ENCODE measurements at regions not wholly inside any gene's neighbourhood (a gene's known extent, or its start where the extent isn't known, plus 50 kb on each side); places are given as distances from the start of the nearest gene placed in this dataset.

- intact Hi-C loops (cut with DNase I), result no loop called here
- DNase-seq, result no peak
Measured at GRCh38 chr1:232454227-232454886, 175.6 kb downstream of the SIPA1L2 start.

DNA sequence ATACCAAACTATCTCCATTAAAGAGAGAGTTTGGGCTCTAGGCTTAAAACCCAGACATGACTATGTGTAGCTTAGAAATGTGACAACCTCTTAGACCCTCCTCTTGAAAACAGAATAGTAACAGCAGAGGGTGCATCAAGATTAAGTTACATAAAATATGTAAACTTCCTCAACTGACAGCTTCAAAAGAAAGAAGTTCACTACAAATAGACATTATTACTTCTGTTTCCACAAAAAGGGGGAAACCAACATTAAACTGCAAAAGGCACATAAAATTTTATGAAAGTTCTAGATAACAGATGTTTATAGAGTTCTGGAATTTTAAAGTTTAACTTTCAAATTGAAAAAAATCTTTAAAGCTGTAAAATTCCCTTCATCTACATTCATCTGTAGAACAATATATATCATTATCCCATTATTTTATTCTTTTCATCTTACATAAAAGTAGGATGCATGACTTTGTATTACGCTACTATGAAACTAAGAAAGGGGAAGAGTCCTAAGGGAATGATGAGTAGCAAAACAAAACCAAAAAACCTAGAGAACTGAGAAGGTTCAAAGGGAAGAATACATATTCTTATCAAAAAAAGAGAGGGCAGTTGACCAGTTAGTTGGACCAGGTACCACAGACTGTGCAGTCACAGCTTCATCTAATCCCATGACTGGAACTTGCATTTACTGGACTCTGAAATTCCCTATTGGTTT is 177.0 kb downstream of the SIPA1L2 start:
- intact Hi-C loops (cut with DNase I), result no loop called here
- no peak for DNase-seq

GRCh38 chr1:232452117-232452516 is 177.8 kb downstream of the SIPA1L2 start:
- no peak for DNase-seq
- intact Hi-C loops (cut with DNase I), result no loop called here

GRCh38 chr1:232451506-232451905 is 178.4 kb downstream of the SIPA1L2 start:
- intact Hi-C loops (cut with DNase I), result no loop called here
- no peak for DNase-seq

- intact Hi-C loops (cut with DNase I), result no loop called here
- no peak for DNase-seq
Measured at GRCh38 chr1:232450615-232451014, 179.3 kb downstream of the SIPA1L2 start.

DNA sequence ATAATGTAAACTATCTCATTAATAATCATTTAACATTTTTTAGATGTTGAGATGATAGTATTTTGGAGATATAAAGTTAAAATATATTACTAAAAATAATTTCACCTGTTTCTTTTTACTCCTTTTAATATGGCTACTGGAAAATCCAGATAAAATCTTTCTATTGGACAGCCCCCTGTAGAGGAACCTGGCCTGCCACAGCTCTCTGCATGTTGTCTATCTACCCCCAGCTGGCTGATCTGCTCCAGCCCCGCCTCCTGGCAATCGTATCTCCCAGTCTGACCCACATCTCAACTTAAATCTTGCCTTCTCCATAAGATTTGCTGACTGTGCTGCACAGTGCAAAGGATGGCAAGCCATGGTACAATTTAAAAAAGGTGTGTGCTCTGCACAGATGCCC is 182.8 kb downstream of the SIPA1L2 start:
- no peak for DNase-seq
- intact Hi-C loops (cut with DNase I), result no loop called here

DNA sequence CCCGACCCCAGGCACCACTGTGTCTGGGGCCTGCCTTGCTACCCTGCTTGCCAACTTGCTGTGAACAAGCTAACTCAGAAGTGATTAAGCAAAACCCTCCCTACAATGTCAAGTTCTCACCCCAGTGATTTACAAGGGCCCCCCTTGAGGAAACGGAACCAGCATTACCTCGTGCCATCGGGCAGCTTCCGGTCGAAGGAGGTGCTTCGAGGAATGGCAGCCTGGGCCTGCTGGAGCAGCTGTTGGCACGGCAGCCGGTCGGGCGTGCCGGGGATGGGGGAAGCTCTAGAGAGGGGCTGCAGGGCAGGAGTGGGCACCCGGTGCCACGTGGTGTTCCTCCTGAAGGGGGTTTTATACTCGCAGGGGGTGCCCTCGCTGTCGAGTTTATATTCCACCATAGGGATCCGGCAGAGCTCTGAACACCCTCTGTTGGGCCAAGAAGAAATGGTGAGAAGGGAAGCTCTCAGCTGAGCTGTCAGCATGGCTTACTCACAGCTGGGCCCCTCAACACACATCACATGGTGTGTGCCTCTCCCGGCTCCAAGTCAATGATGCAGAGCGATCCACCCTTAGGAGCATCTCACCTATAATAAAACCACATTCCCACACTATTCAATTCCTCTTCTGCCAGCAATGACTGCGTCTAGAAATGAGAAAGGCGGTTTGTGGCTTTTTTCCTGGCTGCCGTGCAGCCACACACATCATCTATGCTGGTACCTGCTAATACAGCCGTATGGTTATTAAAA is 184.4 kb downstream of the SIPA1L2 start:
- intact Hi-C loops (cut with DNase I), result no loop called here
- peak in 1 of 10 donors; percentile 73 for DNase-seq

DNA sequence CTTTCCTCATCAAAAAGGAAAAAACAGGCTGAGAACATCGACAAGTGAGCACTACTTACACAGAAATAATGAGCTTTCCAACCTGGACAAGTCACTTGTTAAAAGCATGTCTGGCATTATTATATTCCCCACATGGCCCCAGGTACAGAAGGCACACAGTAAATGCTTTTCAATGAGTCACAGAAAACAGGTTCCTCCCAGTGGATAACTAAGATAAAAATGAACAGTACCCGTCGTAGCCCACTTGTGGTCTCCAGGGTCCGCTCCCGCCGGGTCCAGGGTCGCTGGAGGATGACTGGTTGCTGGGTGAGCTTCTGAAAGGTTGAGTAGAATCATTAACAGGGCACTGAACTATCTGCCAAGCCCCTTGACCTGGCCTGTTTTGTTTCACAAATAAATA is 186.6 kb downstream of the SIPA1L2 start:
- intact Hi-C loops (cut with DNase I), result no loop called here
- no peak for DNase-seq

DNA sequence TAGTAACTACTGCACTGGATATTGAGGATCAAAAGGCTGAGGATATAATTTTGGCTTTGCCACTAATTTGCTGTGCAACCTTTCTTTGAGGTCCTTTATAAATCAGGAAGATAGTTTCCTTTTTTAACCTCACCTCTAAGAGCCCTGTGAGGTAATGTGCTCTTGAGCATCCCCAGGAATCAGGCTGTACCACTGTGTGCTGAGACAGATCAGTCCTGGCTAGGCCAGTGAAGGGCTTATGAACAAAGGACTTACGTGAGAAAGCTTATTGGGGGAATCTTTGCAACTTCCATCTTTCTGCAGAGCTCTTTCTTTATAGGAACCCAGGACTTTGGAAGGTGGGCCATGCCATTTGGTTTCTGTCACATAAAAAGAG is 188.9 kb downstream of the SIPA1L2 start:
- intact Hi-C loops (cut with DNase I), result no loop called here
- no peak for DNase-seq

DNA sequence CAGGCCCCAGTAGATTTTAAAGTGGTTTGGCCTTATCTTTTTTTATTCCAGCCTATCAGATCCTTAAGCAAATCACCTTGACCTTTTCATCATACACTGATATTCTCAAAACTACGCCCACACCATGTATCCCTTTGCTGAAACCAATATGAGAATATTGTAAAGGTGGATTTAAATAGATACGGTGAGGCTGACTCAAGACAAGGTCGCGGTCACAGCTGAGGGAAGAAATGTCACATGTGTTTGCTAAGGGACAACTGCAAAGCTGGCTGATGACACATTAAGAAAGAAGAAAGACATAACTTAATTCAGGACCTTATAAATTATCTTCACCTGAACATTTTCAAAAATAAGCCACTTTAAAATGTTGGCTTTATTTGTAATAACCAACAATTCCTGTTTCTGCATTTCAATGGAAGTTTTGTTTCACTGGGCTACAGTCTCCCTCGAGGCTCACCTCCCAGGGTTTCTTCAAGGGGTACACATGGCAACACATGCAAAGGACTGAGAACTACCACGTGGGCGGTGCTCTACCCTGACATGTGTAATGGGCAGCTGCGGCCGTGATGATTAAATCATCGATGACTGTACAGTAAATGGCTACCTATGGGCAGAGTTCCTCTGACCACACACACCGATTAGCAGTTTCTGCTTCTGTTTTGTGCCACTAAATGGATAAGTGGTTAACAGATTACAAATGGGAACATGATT is 189.5 kb downstream of the SIPA1L2 start:
- no peak for DNase-seq
- intact Hi-C loops (cut with DNase I), result no loop called here

- intact Hi-C loops (cut with DNase I), result no loop called here
- no peak for DNase-seq
Measured at GRCh38 chr1:232439011-232439410, 190.9 kb downstream of the SIPA1L2 start.

DNA sequence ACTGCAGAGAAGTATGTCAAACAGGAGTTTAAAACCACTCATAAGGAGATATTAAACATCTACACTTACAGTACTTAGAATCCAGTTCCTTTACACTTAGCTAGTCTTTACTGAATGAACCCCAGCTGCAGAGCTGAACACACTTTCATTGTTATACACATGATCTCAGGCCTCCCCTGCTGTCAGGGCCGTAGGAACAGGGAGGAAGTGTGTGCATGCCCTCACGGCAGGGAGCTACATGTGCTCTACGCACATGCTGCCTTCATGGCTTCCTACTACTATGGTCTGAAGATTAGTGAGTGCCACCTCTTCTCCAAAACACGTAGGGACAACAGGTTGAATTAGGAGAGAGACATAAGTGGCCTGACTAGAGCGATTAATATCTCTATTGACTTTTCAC is 191.5 kb downstream of the SIPA1L2 start:
- intact Hi-C loops (cut with DNase I), result no loop called here
- no peak for DNase-seq

DNA sequence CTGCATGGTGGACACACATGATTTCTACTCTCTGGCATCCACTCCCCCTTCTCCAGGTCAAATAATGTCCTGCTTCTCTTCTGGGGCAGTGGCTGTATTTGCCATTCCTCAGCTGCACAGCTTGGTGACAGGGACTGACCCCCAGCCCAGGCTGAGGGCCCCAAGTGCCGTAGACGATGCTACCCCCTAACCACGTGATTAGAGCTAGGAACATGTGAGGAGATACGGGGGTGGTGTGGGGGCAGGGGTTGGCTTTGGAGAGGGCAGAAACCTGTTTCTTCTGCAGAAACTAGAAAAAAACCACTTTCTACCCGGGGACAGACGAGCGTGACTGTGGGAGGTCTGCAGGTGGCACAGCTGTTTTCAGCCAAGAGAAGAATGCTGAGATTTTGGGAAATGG is 192.4 kb downstream of the SIPA1L2 start:
- intact Hi-C loops (cut with DNase I), result no loop called here
- DNase-seq, result no peak

- intact Hi-C loops (cut with DNase I), result no loop called here
- DNase-seq, result no peak
Measured at GRCh38 chr1:232435729-232436128, 194.2 kb downstream of the SIPA1L2 start.

DNA sequence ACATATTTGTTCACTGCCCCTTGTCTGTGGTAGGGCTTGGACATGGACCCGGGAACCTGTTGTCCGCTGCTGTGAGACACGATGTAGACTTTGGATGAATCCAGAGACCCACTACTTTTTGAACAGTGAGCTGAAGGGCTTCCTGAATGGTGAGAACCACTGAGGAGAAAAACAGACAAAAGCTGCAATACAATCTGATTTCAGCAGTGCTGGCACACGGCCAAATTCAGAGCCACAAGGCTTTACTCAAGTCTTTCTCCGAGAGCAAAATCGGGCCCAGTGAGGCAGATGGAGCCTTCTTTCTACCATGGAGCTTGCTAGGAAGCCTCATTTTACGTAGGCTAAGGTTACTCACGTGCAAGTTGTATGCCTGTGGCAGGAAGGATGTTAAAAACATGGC is 197.6 kb downstream of the SIPA1L2 start:
- DNase-seq, result peak in 6 of 10 donors; percentile 25 to 90 (median 51)
- intact Hi-C loops (cut with DNase I), result no loop called here

GRCh38 chr1:232431748-232432147 is 198.2 kb downstream of the SIPA1L2 start:
- no peak for DNase-seq
- intact Hi-C loops (cut with DNase I), result no loop called here

- intact Hi-C loops (cut with DNase I), result no loop called here
- DNase-seq, result no peak
Measured at GRCh38 chr1:232431326-232431725, 198.6 kb downstream of the SIPA1L2 start.

DNA sequence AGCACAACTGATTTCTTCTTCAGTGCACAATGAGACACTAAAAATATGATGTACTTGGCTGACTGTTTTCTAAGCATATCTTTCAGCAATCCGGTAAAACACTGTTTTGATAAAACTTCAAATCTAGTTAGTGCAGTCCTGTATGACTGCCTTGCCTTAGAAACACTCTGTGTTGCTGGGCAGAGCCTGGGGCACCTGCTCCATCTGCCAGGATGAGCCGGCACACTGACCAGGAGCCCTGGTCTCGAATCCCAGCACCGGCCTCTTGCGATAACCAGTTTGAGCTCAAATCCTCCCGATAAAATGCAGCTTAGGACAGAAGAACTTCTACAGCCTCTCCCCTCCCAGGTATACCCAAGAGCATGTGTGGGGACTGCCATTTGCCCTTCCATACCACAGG is 199.5 kb downstream of the SIPA1L2 start:
- intact Hi-C loops (cut with DNase I), result no loop called here

DNA sequence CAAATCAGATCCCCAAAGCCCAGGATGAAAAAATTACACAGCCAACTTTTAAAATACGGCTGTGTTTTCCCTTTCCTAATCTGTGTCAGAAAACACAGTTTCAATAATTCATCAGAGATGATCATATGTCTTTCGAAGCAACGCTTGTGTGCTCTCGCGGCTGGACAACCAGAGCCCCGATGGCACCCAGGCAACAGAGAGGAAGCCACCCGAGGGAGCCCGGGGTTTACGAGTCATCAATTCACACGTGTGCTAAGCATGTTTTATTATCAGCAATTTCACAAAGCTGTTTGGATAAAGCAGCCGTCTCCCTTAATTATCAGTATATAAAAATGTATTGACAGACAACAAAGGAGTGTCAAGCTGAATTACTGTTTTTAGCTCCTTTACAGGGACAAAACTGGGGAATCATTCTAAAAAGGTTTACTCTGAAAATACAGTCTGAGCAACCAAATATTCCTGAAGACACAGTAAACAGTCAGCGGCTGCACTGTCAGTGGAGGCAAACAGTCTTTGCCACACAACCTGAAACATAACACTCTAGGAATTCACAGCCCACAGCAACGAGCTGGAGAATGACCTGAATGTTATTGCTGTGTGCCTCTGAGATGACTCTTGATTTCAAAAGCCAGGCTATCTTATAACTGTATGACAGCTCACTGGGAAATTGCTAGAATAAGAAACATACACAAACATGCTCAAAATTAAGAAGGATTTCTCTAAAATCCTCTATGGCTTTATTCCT is 201.0 kb downstream of the SIPA1L2 start:
- DNase-seq, result no peak
- intact Hi-C loops (cut with DNase I), result no loop called here

More for the DNA sequence above, 199.5 kb downstream of the SIPA1L2 start:
- no peak for DNase-seq

DNA sequence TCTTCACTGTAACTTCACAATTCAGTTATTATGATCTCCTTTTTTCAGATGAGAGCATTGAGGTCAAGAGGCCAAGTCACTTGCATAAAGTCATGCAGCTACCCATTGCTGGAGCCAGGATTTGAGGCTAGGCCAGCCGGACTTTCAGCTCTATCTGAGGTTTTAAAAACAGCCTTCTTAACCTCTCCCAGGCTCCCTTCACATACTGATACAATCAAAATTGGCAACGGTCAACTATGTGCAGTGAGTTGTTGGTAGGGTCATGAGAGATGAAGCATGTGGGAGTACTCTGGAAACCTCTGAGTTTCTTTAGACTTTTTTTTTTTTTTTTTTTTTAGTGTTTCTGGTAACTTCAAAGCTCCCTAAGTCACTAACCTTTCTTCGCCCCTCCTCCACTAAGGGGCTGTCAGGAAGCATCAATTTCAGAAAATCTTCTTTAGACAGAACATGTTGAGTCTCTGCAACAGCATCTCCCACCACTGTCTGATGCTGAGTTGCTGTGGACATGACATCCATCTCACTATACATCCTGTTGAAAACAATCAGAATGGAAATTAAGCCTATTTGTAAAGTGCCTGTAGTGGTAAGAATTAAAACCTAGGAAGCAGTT is 201.8 kb downstream of the SIPA1L2 start:
- DNase-seq, result no peak
- intact Hi-C loops (cut with DNase I), result no loop called here
